Suprapubic skin (tissue), 4 donors: ENCODE measurements at regions not wholly inside any gene's neighbourhood (a gene's known extent, or its start where the extent isn't known, plus 50 kb on each side); places are given as distances from the start of the nearest gene placed in this dataset.
"Not testable (repeated sequence)": the region's sequence is repeated elsewhere in the genome, so short reads cannot be mapped to it uniquely, and the experiment has no call there.

Experiments used
- POLR2A ChIP-seq, 2 donors: fragments of 450-650 bp; IDR thresholded peaks; one replicate each; pipeline ENCODE4 v1.6.1; 2017; ENCODE audit warnings: antibody characterized with exemption in 2 of 2, mild to moderate bottlenecking in 2 of 2, moderate library complexity in 2 of 2
- POLR2AphosphoS5 ChIP-seq, 3 donors: sonication (generic); formaldehyde crosslinking; IDR thresholded peaks; one replicate each; pipeline ENCODE4 v1.6.1; 2017; ENCODE audit warnings: antibody characterized with exemption in 3 of 3
- TF ChIP-seq, protein P1 (sequence below), 2 donors: fragments of 200-600 bp in 1 of 2; fragments of 450-650 bp in 1 of 2; sonication (generic) in 1 of 2; IDR thresholded peaks; one replicate each; pipeline ENCODE4 v1.5.1; 2016 to 2019; ENCODE audit warnings: antibody characterized with exemption in 2 of 2, mild to moderate bottlenecking in 1 of 2, moderate library complexity in 1 of 2

DNA sequence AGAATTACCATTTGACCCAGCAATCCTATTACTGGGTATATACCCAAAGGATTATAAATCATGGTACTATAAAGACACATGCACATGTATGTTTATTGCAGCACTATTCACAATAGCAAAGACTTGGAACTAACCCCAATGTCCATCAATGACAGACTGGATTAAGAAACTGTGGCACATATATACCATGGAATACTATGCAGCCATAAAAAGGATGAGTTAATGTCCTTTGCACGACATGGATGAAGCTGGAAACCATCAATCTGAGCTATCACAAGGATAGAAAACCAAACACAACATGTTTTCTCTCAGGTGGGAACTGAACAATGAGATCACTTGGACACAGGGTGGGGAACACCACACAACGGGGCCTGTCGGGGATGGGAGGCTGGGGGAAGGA is 123.4 kb upstream of the RIOK3 start:
- TF ChIP-seq, protein P1, sequence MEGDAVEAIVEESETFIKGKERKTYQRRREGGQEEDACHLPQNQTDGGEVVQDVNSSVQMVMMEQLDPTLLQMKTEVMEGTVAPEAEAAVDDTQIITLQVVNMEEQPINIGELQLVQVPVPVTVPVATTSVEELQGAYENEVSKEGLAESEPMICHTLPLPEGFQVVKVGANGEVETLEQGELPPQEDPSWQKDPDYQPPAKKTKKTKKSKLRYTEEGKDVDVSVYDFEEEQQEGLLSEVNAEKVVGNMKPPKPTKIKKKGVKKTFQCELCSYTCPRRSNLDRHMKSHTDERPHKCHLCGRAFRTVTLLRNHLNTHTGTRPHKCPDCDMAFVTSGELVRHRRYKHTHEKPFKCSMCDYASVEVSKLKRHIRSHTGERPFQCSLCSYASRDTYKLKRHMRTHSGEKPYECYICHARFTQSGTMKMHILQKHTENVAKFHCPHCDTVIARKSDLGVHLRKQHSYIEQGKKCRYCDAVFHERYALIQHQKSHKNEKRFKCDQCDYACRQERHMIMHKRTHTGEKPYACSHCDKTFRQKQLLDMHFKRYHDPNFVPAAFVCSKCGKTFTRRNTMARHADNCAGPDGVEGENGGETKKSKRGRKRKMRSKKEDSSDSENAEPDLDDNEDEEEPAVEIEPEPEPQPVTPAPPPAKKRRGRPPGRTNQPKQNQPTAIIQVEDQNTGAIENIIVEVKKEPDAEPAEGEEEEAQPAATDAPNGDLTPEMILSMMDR (IDR thresholded peaks at IDR 0.05) = not testable (repeated sequence)
- not testable (repeated sequence) for TF ChIP-seq POLR2AphosphoS5, POLR2A (IDR thresholded peaks at IDR 0.05)
